HG02885 (cell line): ENCODE measurements at regions not wholly inside any gene's neighbourhood (a gene's known extent, or its start where the extent isn't known, plus 50 kb on each side); places are given as distances from the start of the nearest gene placed in this dataset.

Source experiments
- ATAC-seq: cut with Tn5 transposase; IDR thresholded peaks from one replicate; pipeline ENCODE4 v1.9.1; 2021; ENCODE audit warnings: mild to moderate bottlenecking; ENCODE audit not compliant: unreplicated experiment, poor library complexity

GRCh38 chr22:47392729-47393128 is 630.3 kb downstream of the TBC1D22A start:
- no peak for ATAC-seq

- no peak for ATAC-seq
Observed at GRCh38 chr22:47392054-47392347, 629.6 kb downstream of the TBC1D22A start.

- no peak for ATAC-seq
Observed at GRCh38 chr22:47391169-47392053, 629.0 kb downstream of the TBC1D22A start.

GRCh38 chr22:47390026-47390970 is 627.8 kb downstream of the TBC1D22A start:
- no peak for ATAC-seq

GRCh38 chr22:47389201-47389600 is 626.8 kb downstream of the TBC1D22A start:
- no peak for ATAC-seq

GRCh38 chr22:47388778-47389177 is 626.3 kb downstream of the TBC1D22A start:
- no peak for ATAC-seq

GRCh38 chr22:47388331-47388730 is 625.9 kb downstream of the TBC1D22A start:
- no peak for ATAC-seq

- ATAC-seq: no peak
Observed at GRCh38 chr22:47386812-47387510, 624.5 kb downstream of the TBC1D22A start.

- no peak for ATAC-seq
Observed at GRCh38 chr22:47384977-47385376, 622.5 kb downstream of the TBC1D22A start.

- ATAC-seq: no peak
Observed at GRCh38 chr22:47382164-47382890, 619.9 kb downstream of the TBC1D22A start.

- ATAC-seq: no peak
Observed at GRCh38 chr22:47381240-47381639, 618.8 kb downstream of the TBC1D22A start.

GRCh38 chr22:47380692-47381091 is 618.2 kb downstream of the TBC1D22A start:
- no peak for ATAC-seq

- no peak for ATAC-seq
Observed at GRCh38 chr22:47379037-47379436, 616.6 kb downstream of the TBC1D22A start.

- no peak for ATAC-seq
Observed at GRCh38 chr22:47377926-47378560, 615.6 kb downstream of the TBC1D22A start.

GRCh38 chr22:47376901-47377505 is 614.6 kb downstream of the TBC1D22A start:
- ATAC-seq: no peak

- ATAC-seq: no peak
Observed at GRCh38 chr22:47376322-47376700, 613.9 kb downstream of the TBC1D22A start.

- no peak for ATAC-seq
Observed at GRCh38 chr22:47375621-47376321, 613.3 kb downstream of the TBC1D22A start.

- no peak for ATAC-seq
Observed at GRCh38 chr22:47374901-47375575, 612.6 kb downstream of the TBC1D22A start.
